Calu3 (cell line): ENCODE measurements at regions not wholly inside any gene's neighbourhood (a gene's known extent, or its start where the extent isn't known, plus 50 kb on each side); places are given as distances from the start of the nearest gene placed in this dataset.

Experiments
- BruUV-seq: library from RNA; stranded (reverse); fragments of 400-500 nt; replicated peaks from 2 replicates; lab custom pipeline; 2021; lab: Mats Ljungman, UMichigan
- CTCF ChIA-PET: fragments of 300-600 bp; sonication (Branson Sonifier 250); formaldehyde crosslinking; loops from one replicate; lab custom pipeline; 2022; ENCODE audit warnings: antibody characterized with exemption; lab: Charles Lee
- DNase-seq: peaks from one replicate; pipeline ENCODE4 v3.0.0; 2022
- H3K27ac Mint-ChIP-seq: one replicate; pipeline ENCODE4 v1.8.0; 2022; ENCODE audit warnings: mixed read lengths; ENCODE audit not compliant: unreplicated experiment
- H3K27me3 Mint-ChIP-seq: one replicate; pipeline ENCODE4 v1.8.0; 2022; ENCODE audit warnings: mixed read lengths; ENCODE audit not compliant: unreplicated experiment
- H3K36me3 Mint-ChIP-seq: one replicate; pipeline ENCODE4 v1.8.0; 2022; ENCODE audit warnings: mild to moderate bottlenecking, moderate library complexity, mixed read lengths; ENCODE audit not compliant: insufficient read depth, unreplicated experiment
- H3K4me1 Mint-ChIP-seq: one replicate; pipeline ENCODE4 v1.8.0; 2022; ENCODE audit warnings: mild to moderate bottlenecking, low read depth, mixed read lengths; ENCODE audit not compliant: unreplicated experiment
- H3K4me3 Mint-ChIP-seq: one replicate; pipeline ENCODE4 v1.8.0; 2022; ENCODE audit warnings: mild to moderate bottlenecking, low read depth, moderate library complexity, mixed read lengths; ENCODE audit not compliant: unreplicated experiment
- H3K9me3 Mint-ChIP-seq: one replicate; pipeline ENCODE4 v1.8.0; 2022; ENCODE audit warnings: low read depth, mixed read lengths; ENCODE audit not compliant: unreplicated experiment
- CTCF ChIP-seq: fragments of 200-600 bp; IDR thresholded peaks from one replicate; pipeline ENCODE4 v1.8.0; 2022; ENCODE audit warnings: antibody characterized with exemption; ENCODE audit not compliant: unreplicated experiment
- intact Hi-C: fragments of 100-400 bp; cut with micrococcal nuclease; formaldehyde crosslinking; loops from one replicate; pipeline ENCODE4 v1.10.0; 2022; ENCODE audit not compliant: unreplicated experiment

- BruUV-seq, result no TSS peak
- no peak for TF ChIP-seq CTCF
- no peaks in the 10 kb centered on the region for H3K4me1 Mint-ChIP-seq
- DNase-seq, result no peak
- no peak overlapping the region for H3K4me3 Mint-ChIP-seq
- no peaks in the 10 kb centered on the region for H3K9me3 Mint-ChIP-seq
- CTCF ChIA-PET, result no interaction called here
- no peaks in the 10 kb centered on the region for H3K36me3 Mint-ChIP-seq
- intact Hi-C loops, result no loop called here
- no peak overlapping the region for H3K27ac Mint-ChIP-seq
- H3K27me3 Mint-ChIP-seq, result no peaks in the 10 kb centered on the region
Measured at GRCh38 chr7:121697731-121698316, 175.1 kb upstream of the PTPRZ1 start.

DNA sequence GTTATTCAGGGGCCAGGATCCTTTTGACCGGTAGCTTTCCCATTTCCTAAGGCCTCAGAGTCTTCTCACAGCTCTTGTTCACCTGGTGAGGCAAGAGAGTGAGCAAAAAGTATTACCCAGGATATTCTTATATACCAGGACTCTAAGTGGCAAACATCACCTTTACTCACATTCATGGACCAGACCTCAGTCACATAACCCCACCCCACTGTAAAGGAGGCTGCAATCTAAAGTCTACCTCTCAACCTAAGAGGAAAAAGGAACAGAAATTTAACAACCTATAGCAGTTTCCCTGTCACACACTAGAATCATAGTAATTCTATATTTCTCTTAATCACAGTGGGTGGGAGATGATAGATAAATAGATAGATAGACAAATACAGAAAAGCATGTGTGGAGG is 176.0 kb upstream of the PTPRZ1 start:
- no peak for DNase-seq
- Mint-ChIP-seq H3K4me3 (no peak overlapping the region), H3K4me1 (no peaks in the 10 kb centered on the region), H3K27ac (no peak overlapping the region), H3K9me3 (no peaks in the 10 kb centered on the region), H3K36me3 (no peaks in the 10 kb centered on the region), H3K27me3 (no peaks in the 10 kb centered on the region)
- TF ChIP-seq CTCF, result no peak
- intact Hi-C loops, result no loop called here
- CTCF ChIA-PET, result no interaction called here
- BruUV-seq, result no TSS peak

DNA sequence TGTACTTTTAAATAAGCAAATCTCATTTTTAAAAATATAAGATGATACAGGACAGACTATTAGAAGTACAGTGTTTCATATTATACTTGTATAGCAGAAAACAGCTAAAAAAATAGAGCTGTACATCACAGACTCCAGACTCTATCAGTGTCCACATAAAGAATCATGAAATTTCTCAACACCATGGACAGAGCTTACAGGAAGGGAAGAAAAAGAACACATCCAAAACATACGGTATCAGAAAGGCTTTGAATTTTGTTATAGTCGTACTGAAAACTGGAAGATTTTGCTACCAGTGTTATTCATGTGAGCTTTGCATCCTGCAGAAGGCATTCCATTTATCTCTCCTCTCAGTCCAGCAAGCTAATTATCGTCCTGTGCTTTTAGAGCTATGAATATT is 183.2 kb upstream of the PTPRZ1 start:
- intact Hi-C loops, result no loop called here
- no peak for DNase-seq
- H3K27ac Mint-ChIP-seq, result no peak overlapping the region
- TF ChIP-seq CTCF, result no peak
- H3K4me3 Mint-ChIP-seq, result no peak overlapping the region
- CTCF ChIA-PET, result no interaction called here
- H3K36me3 Mint-ChIP-seq, result no peaks in the 10 kb centered on the region
- no TSS peak for BruUV-seq
- H3K9me3 Mint-ChIP-seq, result peaks cover 6% of the 10 kb centered on the region
- no peaks in the 10 kb centered on the region for H3K4me1 Mint-ChIP-seq
- H3K27me3 Mint-ChIP-seq, result no peaks in the 10 kb centered on the region

DNA sequence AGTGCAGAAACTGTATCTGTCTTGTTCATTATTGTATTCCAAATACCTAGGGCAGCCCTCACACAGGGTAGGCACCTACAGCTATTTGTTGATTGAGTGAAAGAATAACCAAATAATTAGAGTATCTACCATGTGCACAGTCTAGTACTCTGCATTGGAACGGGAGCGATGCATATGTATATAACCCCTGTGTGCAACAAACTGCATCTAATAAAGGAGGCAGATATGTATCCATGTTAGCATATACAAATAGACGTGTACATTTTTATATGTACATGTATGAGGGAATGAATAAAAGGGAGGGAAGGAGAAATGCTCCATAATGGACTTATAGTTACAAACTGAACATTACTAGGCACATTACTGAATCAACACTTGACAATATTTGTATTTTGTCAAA is 191.3 kb upstream of the PTPRZ1 start:
- DNase-seq, result no peak
- TF ChIP-seq CTCF, result no peak
- H3K36me3 Mint-ChIP-seq, result no peaks in the 10 kb centered on the region
- no peaks in the 10 kb centered on the region for H3K27me3 Mint-ChIP-seq
- H3K9me3 Mint-ChIP-seq, result no peaks in the 10 kb centered on the region
- no peak overlapping the region for H3K27ac Mint-ChIP-seq
- CTCF ChIA-PET, result no interaction called here
- intact Hi-C loops, result no loop called here
- H3K4me3 Mint-ChIP-seq, result no peak overlapping the region
- no peaks in the 10 kb centered on the region for H3K4me1 Mint-ChIP-seq
- no TSS peak for BruUV-seq
